ENCODE measurements at regions not wholly inside any gene's neighbourhood (a gene's known extent, or its start where the extent isn't known, plus 50 kb on each side); places are given as distances from the start of the nearest gene placed in this dataset.

DNA sequence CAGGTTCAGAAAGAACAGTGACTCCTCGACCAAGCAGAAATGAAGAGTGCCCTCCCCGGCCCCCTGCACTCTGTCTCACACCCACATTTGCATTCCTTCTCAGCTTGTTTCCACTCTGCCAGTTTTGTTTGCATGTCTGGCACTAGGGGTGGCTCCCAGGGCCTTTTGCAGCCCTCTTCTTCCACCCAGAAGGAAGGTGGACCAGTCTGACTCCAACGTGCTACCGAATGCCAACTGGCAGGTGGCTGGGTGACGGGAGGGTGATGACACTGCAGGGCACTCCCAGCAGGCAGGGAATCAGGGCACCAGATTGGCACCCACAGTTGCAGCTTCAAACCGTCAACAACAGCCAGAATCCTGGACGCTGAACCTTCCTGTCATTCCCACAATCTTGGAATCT lies 371.1 kb downstream of the TXNL1 start:
- TF ChIP-seq, protein P1, sequence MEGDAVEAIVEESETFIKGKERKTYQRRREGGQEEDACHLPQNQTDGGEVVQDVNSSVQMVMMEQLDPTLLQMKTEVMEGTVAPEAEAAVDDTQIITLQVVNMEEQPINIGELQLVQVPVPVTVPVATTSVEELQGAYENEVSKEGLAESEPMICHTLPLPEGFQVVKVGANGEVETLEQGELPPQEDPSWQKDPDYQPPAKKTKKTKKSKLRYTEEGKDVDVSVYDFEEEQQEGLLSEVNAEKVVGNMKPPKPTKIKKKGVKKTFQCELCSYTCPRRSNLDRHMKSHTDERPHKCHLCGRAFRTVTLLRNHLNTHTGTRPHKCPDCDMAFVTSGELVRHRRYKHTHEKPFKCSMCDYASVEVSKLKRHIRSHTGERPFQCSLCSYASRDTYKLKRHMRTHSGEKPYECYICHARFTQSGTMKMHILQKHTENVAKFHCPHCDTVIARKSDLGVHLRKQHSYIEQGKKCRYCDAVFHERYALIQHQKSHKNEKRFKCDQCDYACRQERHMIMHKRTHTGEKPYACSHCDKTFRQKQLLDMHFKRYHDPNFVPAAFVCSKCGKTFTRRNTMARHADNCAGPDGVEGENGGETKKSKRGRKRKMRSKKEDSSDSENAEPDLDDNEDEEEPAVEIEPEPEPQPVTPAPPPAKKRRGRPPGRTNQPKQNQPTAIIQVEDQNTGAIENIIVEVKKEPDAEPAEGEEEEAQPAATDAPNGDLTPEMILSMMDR (IDR thresholded peaks at IDR 0.05; ENCODE audit: borderline replicate concordance, extremely low read depth, low read length, poor library complexity, severe bottlenecking), result no peak
- no peak for TF ChIP-seq EZH2 (IDR thresholded peaks at IDR 0.05; ENCODE audit: borderline replicate concordance, low read depth, low read length, severe bottlenecking)
